Keratinocyte (primary cell): ENCODE measurements at regions not wholly inside any gene's neighbourhood (a gene's known extent, or its start where the extent isn't known, plus 50 kb on each side); places are given as distances from the start of the nearest gene placed in this dataset.

Experiments
- DNase-seq: peaks from one replicate; pipeline ENCODE4 v3.0.0-alpha.2; 2011; ENCODE audit warnings: low read depth, missing footprints, low spot score
- FAIRE-seq: peaks from 2 replicates; lab custom pipeline; 2011; peaks lifted over from hg19 to GRCh38; lab: Jason Lieb, UNC
- H2AFZ ChIP-seq: 2 replicates; pipeline ENCODE4 v1.6.0; 2012; ENCODE audit warnings: low read length, control low read depth, inconsistent platforms; ENCODE audit not compliant: control insufficient read depth
- H3K27ac ChIP-seq: 2 replicates; pipeline ENCODE4 v1.5.1; 2011; ENCODE audit warnings: low read length; ENCODE audit not compliant: control insufficient read depth, insufficient read depth
- H3K27me3 ChIP-seq: 3 replicates; pipeline ENCODE4 v1.6.0; 2011; ENCODE audit warnings: low read length; ENCODE audit not compliant: control insufficient read depth, insufficient read depth; ENCODE audit errors: extremely low read depth
- H3K36me3 ChIP-seq, 2 experiments: 2 replicates in 1 of 2; 3 replicates in 1 of 2; pipeline ENCODE4 v1.5.1; 2011; ENCODE audit warnings: low read length in 2 of 2, mild to moderate bottlenecking in 1 of 2; ENCODE audit not compliant: control insufficient read depth in 2 of 2, insufficient read depth in 2 of 2; ENCODE audit errors: extremely low read depth in 1 of 2
- H3K4me1 ChIP-seq: 3 replicates; pipeline ENCODE4 v1.5.1; 2011; ENCODE audit warnings: low read length; ENCODE audit not compliant: control insufficient read depth, insufficient read depth; ENCODE audit errors: extremely low read depth
- H3K4me2 ChIP-seq: 3 replicates; pipeline ENCODE4 v1.6.0; 2011; ENCODE audit warnings: low read depth, low read length; ENCODE audit not compliant: control insufficient read depth, insufficient read depth; ENCODE audit errors: extremely low read depth
- H3K4me3 ChIP-seq, 3 experiments: fragments of 200-600 bp in 1 of 3; sonication (generic) in 1 of 3; 2 replicates in 2 of 3; 3 replicates in 1 of 3; pipeline ENCODE4 v1.5.1; 2011 to 2016; ENCODE audit warnings: low read length in 3 of 3, mild to moderate bottlenecking in 3 of 3, control low read depth in 2 of 3, inconsistent platforms in 1 of 3, low read depth in 1 of 3, mixed read lengths in 1 of 3, mixed run types in 1 of 3, moderate library complexity in 1 of 3; ENCODE audit not compliant: control insufficient read depth in 2 of 3, insufficient read depth in 2 of 3; ENCODE audit errors: extremely low read depth in 1 of 3
- H3K79me2 ChIP-seq: 2 replicates; pipeline ENCODE4 v1.6.0; 2012; ENCODE audit warnings: low read length; ENCODE audit not compliant: control insufficient read depth, insufficient read depth
- H3K9ac ChIP-seq: 3 replicates; pipeline ENCODE4 v1.6.0; 2011; ENCODE audit warnings: low read length; ENCODE audit not compliant: control insufficient read depth, insufficient read depth; ENCODE audit errors: extremely low read depth
- H3K9me1 ChIP-seq: 3 replicates; pipeline ENCODE4 v1.6.0; 2011; ENCODE audit warnings: low read length; ENCODE audit not compliant: control insufficient read depth, insufficient read depth; ENCODE audit errors: extremely low read depth
- H3K9me3 ChIP-seq: 2 replicates; pipeline ENCODE4 v1.5.1; 2012; ENCODE audit warnings: low read depth, low read length; ENCODE audit not compliant: control insufficient read depth
- H4K20me1 ChIP-seq: 3 replicates; pipeline ENCODE4 v1.6.0; 2011; ENCODE audit warnings: low read length; ENCODE audit not compliant: control insufficient read depth, insufficient read depth; ENCODE audit errors: extremely low read depth
- CTCF ChIP-seq, 3 experiments: IDR thresholded peaks in 1 of 3; conservative IDR thresholded peaks in 1 of 3; optimal IDR thresholded peaks in 1 of 3; 2 replicates in 2 of 3; 3 replicates in 1 of 3; pipeline versions ENCODE3 to v1.5.1; 2011; ENCODE audit warnings: low read length in 3 of 3, mild to moderate bottlenecking in 3 of 3, moderate library complexity in 2 of 3, control low read depth in 1 of 3, inconsistent platforms in 1 of 3; ENCODE audit not compliant: insufficient read depth in 2 of 3; ENCODE audit errors: extremely low read depth in 1 of 3
- EZH2 ChIP-seq: IDR thresholded peaks from one replicate; pipeline ENCODE4 v1.6.1; 2012; ENCODE audit warnings: inconsistent platforms, mild to moderate bottlenecking, low read length, moderate library complexity
- dilution Hi-C: fragments of 300-500 bp; cut with MboI; formaldehyde crosslinking; loops from one replicate; pipeline ENCODE4 v1.7.0; 2020; ENCODE audit warnings: low sequenced_read_pairs; ENCODE audit not compliant: extremely low pct_ligation_motif_present

DNA sequence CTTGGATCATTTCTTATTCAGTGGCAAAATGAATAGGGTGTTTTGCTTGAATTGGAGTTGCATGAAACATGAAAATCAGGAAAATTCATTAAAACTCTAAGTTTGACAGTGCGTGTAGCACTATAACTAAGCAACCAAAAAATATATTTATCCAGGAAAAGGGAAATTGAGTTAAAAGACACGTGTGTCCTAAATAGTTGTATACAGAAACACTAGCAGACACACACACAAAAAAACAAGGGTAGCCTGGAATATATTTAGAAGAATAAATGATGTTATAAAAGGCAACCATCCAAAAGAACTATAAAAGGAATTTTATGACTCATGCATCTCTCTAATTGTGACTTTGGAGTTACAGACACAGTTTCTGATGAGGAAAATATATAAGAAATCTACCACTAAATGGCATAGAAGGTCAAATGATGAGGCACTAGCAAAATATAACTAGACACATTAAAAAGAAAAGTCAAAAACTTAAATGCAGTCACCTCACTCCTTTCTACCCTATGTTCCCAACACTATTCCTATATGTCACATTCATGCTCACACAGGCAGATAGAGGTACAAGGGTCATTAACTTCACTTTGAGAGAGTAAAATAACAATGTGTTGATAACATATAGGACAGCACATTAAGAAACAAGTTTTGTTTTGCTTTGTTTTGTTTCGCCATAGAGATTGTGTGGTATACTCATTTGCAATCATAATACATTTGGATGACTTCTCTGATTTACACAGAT lies 793.6 kb upstream of the INTU start:
- Histone ChIP-seq H3K9me1 (no peaks in the 10 kb centered on the region), H3K27ac (no peak overlapping the region), H4K20me1 (no peaks in the 10 kb centered on the region), H2AFZ (no peak overlapping the region), H3K36me3 (no peaks in the 10 kb centered on the region), H3K4me3 (no peak overlapping the region), H3K9ac (no peak overlapping the region), H3K79me2 (no peaks in the 10 kb centered on the region), H3K4me2 (no peak overlapping the region), H3K9me3 (no peaks in the 10 kb centered on the region), H3K27me3 (no peaks in the 10 kb centered on the region), H3K4me1 (no peaks in the 10 kb centered on the region)
- TF ChIP-seq CTCF (optimal IDR thresholded peaks at IDR 0.05 in 1 of 3, IDR thresholded peaks at IDR 0.05 in 1 of 3, conservative IDR thresholded peaks at IDR 0.05 in 1 of 3; ENCODE audit: extremely low read depth in 1 of 3, insufficient read depth in 2 of 3, low read length in 3 of 3): no peak
- TF ChIP-seq EZH2: no peak
- FAIRE-seq: no peak
- dilution Hi-C loops: no loop called here
- DNase-seq: no peak

- Histone ChIP-seq H3K4me1 (no peaks in the 10 kb centered on the region), H3K9ac (no peak overlapping the region), H4K20me1 (no peaks in the 10 kb centered on the region), H3K27me3 (no peaks in the 10 kb centered on the region), H3K4me3 (no peak overlapping the region), H3K79me2 (no peaks in the 10 kb centered on the region), H3K27ac (no peak overlapping the region), H3K9me3 (no peaks in the 10 kb centered on the region), H2AFZ (no peak overlapping the region), H3K9me1 (no peaks in the 10 kb centered on the region), H3K4me2 (no peak overlapping the region), H3K36me3 (no peaks in the 10 kb centered on the region)
- DNase-seq (no peak), FAIRE-seq (no peak)
- no peak for TF ChIP-seq EZH2
- no peak for TF ChIP-seq CTCF (optimal IDR thresholded peaks at IDR 0.05 in 1 of 3, IDR thresholded peaks at IDR 0.05 in 1 of 3, conservative IDR thresholded peaks at IDR 0.05 in 1 of 3; ENCODE audit: extremely low read depth in 1 of 3, insufficient read depth in 2 of 3, low read length in 3 of 3)
- dilution Hi-C loops: no loop called here
Measured at GRCh38 chr4:126843492-126844067, 789.2 kb upstream of the INTU start.
